Right lobe of liver (tissue), 6 donors: ENCODE measurements at regions not wholly inside any gene's neighbourhood (a gene's known extent, or its start where the extent isn't known, plus 50 kb on each side); places are given as distances from the start of the nearest gene placed in this dataset.

Source experiments
- ATAC-seq, 4 donors: fragments of 200-7000 bp; cut with Tn5 transposase; one replicate each; pipeline ENCODE4 v1.9.1; 2020; ENCODE audit warnings: mild to moderate bottlenecking in 4 of 4, moderate library complexity in 4 of 4
- DNase-seq, 3 donors: peaks; one replicate each; pipeline ENCODE4 v3.0.0-alpha.2; 2020
- H3K27ac ChIP-seq, 3 donors: fragments of 200-600 bp; one replicate each; pipeline ENCODE4 v1.8.0; 2022
- H3K27me3 ChIP-seq, 2 donors: fragments of 200-600 bp; one replicate each; pipeline ENCODE4 v1.8.0; 2022
- H3K36me3 ChIP-seq, 4 donors: fragments of 200-600 bp; sonication (generic) in 1 of 4; one replicate each; pipeline versions ENCODE4 v1.5.1 to v1.8.0; 2017 to 2022; ENCODE audit warnings: control low read depth in 1 of 4
- H3K4me1 ChIP-seq, 4 donors: fragments of 200-600 bp; sonication (generic) in 1 of 4; one replicate each; pipeline versions ENCODE4 v1.5.1 to v1.8.0; 2017 to 2022; ENCODE audit warnings: control low read depth in 1 of 4
- H3K4me3 ChIP-seq, 3 donors: fragments of 200-600 bp; one replicate each; pipeline ENCODE4 v1.8.0; 2022
- H3K9me3 ChIP-seq, 4 donors: fragments of 200-600 bp; sonication (generic) in 1 of 4; one replicate each; pipeline versions ENCODE4 v1.5.1 to v1.8.0; 2017 to 2022; ENCODE audit warnings: control low read depth in 1 of 4
- CTCF ChIP-seq, 4 donors: fragments of 200-600 bp in 3 of 4; fragments of 450-650 bp in 1 of 4; IDR thresholded peaks; one replicate each; pipeline versions ENCODE4 v1.5.1 to v1.8.0; 2016 to 2022; ENCODE audit warnings: antibody characterized with exemption in 4 of 4, mild to moderate bottlenecking in 2 of 4
- POLR2A ChIP-seq: fragments of 450-650 bp; IDR thresholded peaks from one replicate; pipeline ENCODE4 v1.6.1; 2017; ENCODE audit warnings: antibody characterized with exemption, mild to moderate bottlenecking
- WGBS: methylation state at CpG from one replicate; pipeline ENCODE4 v1.1.6; 2018; ENCODE audit warnings: low coverage, low lambda C conversion rate; ENCODE audit not compliant: insufficient coverage; ENCODE audit errors: missing lambda C conversion rate; 5-methylcytosine and 5-hydroxymethylcytosine counted together
- intact Hi-C, 2 donors: fragments of 100-400 bp; cut with DNase I; formaldehyde crosslinking; loops; one replicate each; pipeline versions ENCODE4 v1.11.2 to v1.14.1; 2022
- donor health status: DM: no; HTN: yes; CAD: no.
- donor health status: DM: no; HTN: no; CAD: no.
- donor health status: DM: no; HTN: no; CAD: no.
- donor health status: DM: no; HTN: yes; CAD: no.
- donor health status: DM: no; HTN: yes; CAD: no.

GRCh38 chr3:21936207-21936606, 185.2 kb upstream of the ZNF385D start:
- no peaks in the 10 kb centered on the region for H3K4me1 ChIP-seq
- DNase-seq: no peak
- no peak for TF ChIP-seq POLR2A
- no peak for TF ChIP-seq CTCF (IDR thresholded peaks at IDR 0.05)
- H3K27me3 ChIP-seq: no peaks in the 10 kb centered on the region
- intact Hi-C loops: no loop called here
- no peaks in the 10 kb centered on the region for H3K36me3 ChIP-seq
- H3K27ac ChIP-seq: no peak overlapping the region
- no peak for ATAC-seq
- WGBS: 80% methylated on average over 2 of the region's 2 CpGs
- no peaks in the 10 kb centered on the region for H3K9me3 ChIP-seq
- no peak overlapping the region for H3K4me3 ChIP-seq

GRCh38 chr3:21938267-21938681, 187.3 kb upstream of the ZNF385D start:
- no peak overlapping the region for H3K27ac ChIP-seq
- H3K36me3 ChIP-seq: no peaks in the 10 kb centered on the region
- no peaks in the 10 kb centered on the region for H3K4me1 ChIP-seq
- WGBS: 84% methylated on average over 5 of the region's 5 CpGs
- H3K4me3 ChIP-seq: no peak overlapping the region
- intact Hi-C loops: no loop called here
- no peak for TF ChIP-seq POLR2A
- TF ChIP-seq CTCF (IDR thresholded peaks at IDR 0.05): no peak
- no peaks in the 10 kb centered on the region for H3K27me3 ChIP-seq
- DNase-seq: no peak
- ATAC-seq: no peak
- no peaks in the 10 kb centered on the region for H3K9me3 ChIP-seq

- H3K27ac ChIP-seq: no peak overlapping the region
- no peaks in the 10 kb centered on the region for H3K9me3 ChIP-seq
- no peaks in the 10 kb centered on the region for H3K27me3 ChIP-seq
- TF ChIP-seq POLR2A: no peak
- TF ChIP-seq CTCF (IDR thresholded peaks at IDR 0.05): no peak
- ATAC-seq (no peak), DNase-seq (no peak)
- no peaks in the 10 kb centered on the region for H3K4me1 ChIP-seq
- intact Hi-C loops: no loop called here
- WGBS: 80% methylated on average over 6 of the region's 6 CpGs
- H3K36me3 ChIP-seq: no peaks in the 10 kb centered on the region
- H3K4me3 ChIP-seq: no peak overlapping the region
Measured at GRCh38 chr3:21942328-21942727, 191.3 kb upstream of the ZNF385D start.

GRCh38 chr3:21944251-21944650, 193.2 kb upstream of the ZNF385D start:
- DNase-seq: no peak
- no peak for ATAC-seq
- Histone ChIP-seq H3K9me3 (no peaks in the 10 kb centered on the region), H3K4me3 (no peak overlapping the region), H3K27me3 (no peaks in the 10 kb centered on the region), H3K36me3 (no peaks in the 10 kb centered on the region), H3K4me1 (no peaks in the 10 kb centered on the region), H3K27ac (no peak overlapping the region)
- intact Hi-C loops: no loop called here
- WGBS: 64% methylated on average over 6 of the region's 6 CpGs
- TF ChIP-seq POLR2A (no peak), CTCF (IDR thresholded peaks at IDR 0.05) (no peak)

- Histone ChIP-seq H3K4me3 (no peak overlapping the region), H3K27me3 (no peaks in the 10 kb centered on the region), H3K36me3 (no peaks in the 10 kb centered on the region), H3K4me1 (peaks cover 0 to 14% (median 0%) of the 10 kb centered on the region in 4 donors), H3K9me3 (no peaks in the 10 kb centered on the region), H3K27ac (no peak overlapping the region)
- 81% methylated on average over 3 of the region's 3 CpGs for WGBS
- no peak for TF ChIP-seq CTCF (IDR thresholded peaks at IDR 0.05)
- no peak for TF ChIP-seq POLR2A
- DNase-seq (no peak), ATAC-seq (no peak)
- intact Hi-C loops: no loop called here
Measured at GRCh38 chr3:21952856-21953255, 201.8 kb upstream of the ZNF385D start.
